Tibial nerve (tissue), 4 donors: ENCODE measurements at regions not wholly inside any gene's neighbourhood (a gene's known extent, or its start where the extent isn't known, plus 50 kb on each side); places are given as distances from the start of the nearest gene placed in this dataset.

Source experiments
- DNase-seq, 2 donors: peaks; one replicate each; pipeline ENCODE4 v3.0.0-alpha.2; 2019; ENCODE audit warnings: low spot score in 2 of 2
- H3K27ac ChIP-seq, 4 donors: fragments of 200-600 bp; sonication (generic) in 3 of 4; one replicate each; pipeline ENCODE4 v1.5.1; 2017 to 2019; ENCODE audit warnings: mild to moderate bottlenecking in 1 of 4
- H3K27me3 ChIP-seq, 2 donors: fragments of 200-600 bp; sonication (generic) in 1 of 2; one replicate each; pipeline versions ENCODE4 v1.5.1 to v1.6.0; 2017 to 2019
- H3K36me3 ChIP-seq, 3 donors: fragments of 200-600 bp; sonication (generic); one replicate each; pipeline ENCODE4 v1.5.1; 2018 to 2019
- H3K4me1 ChIP-seq, 4 donors: fragments of 200-600 bp; sonication (generic) in 3 of 4; one replicate each; pipeline ENCODE4 v1.5.1; 2017 to 2019
- H3K4me3 ChIP-seq, 4 donors: fragments of 200-600 bp; sonication (generic) in 3 of 4; one replicate each; pipeline ENCODE4 v1.5.1; 2017 to 2019; ENCODE audit warnings: mild to moderate bottlenecking in 1 of 4, moderate library complexity in 1 of 4
- H3K9me3 ChIP-seq, 4 donors: fragments of 200-600 bp; sonication (generic) in 3 of 4; one replicate each; pipeline ENCODE4 v1.5.1; 2017 to 2019
- EP300 ChIP-seq, 2 donors: sonication (generic); formaldehyde crosslinking; IDR thresholded peaks; one replicate each; pipeline ENCODE4 v1.6.1; 2017; ENCODE audit warnings: antibody characterized with exemption in 2 of 2, mild to moderate bottlenecking in 1 of 2
- POLR2A ChIP-seq, 2 donors: fragments of 450-650 bp; IDR thresholded peaks; one replicate each; pipeline ENCODE4 v1.6.1; 2017; ENCODE audit warnings: antibody characterized with exemption in 2 of 2, mild to moderate bottlenecking in 2 of 2, moderate library complexity in 2 of 2
- WGBS, 2 donors: methylation state at CpG; one replicate each; pipeline ENCODE4 v1.1.5; 2018; 5-methylcytosine and 5-hydroxymethylcytosine counted together
- TF ChIP-seq, protein P1 (sequence below), 5 experiments: fragments of 200-600 bp in 3 of 5; fragments of 450-650 bp in 2 of 5; sonication (generic) in 3 of 5; IDR thresholded peaks; one replicate each; pipeline ENCODE4 v1.5.1; 2016 to 2019; ENCODE audit warnings: antibody characterized with exemption in 5 of 5, mild to moderate bottlenecking in 3 of 5, moderate library complexity in 2 of 5

DNA sequence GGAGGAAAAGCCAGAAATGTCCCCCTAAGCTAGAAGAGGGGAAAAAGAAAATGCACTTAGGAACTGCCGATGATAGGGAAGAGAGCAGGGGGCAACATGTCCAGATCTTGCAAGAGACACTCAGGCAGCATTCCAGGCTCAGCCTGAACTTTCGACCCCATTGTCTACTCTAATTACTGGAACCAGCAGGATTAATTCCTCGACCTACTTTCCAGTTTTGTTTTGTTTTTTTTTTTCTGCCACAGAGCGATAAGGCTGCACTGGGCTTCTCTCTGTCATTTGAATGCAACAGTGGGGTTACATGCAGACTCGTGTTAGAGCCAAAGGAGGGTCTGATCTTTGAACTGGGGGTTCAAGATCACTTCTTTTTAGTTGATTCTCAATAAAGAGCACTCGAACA lies 68.7 kb upstream of the MED13L start:
- no peaks in the 10 kb centered on the region for H3K27me3 ChIP-seq
- no peaks in the 10 kb centered on the region for H3K36me3 ChIP-seq
- TF ChIP-seq POLR2A (IDR thresholded peaks at IDR 0.05): no peak
- TF ChIP-seq, protein P1, sequence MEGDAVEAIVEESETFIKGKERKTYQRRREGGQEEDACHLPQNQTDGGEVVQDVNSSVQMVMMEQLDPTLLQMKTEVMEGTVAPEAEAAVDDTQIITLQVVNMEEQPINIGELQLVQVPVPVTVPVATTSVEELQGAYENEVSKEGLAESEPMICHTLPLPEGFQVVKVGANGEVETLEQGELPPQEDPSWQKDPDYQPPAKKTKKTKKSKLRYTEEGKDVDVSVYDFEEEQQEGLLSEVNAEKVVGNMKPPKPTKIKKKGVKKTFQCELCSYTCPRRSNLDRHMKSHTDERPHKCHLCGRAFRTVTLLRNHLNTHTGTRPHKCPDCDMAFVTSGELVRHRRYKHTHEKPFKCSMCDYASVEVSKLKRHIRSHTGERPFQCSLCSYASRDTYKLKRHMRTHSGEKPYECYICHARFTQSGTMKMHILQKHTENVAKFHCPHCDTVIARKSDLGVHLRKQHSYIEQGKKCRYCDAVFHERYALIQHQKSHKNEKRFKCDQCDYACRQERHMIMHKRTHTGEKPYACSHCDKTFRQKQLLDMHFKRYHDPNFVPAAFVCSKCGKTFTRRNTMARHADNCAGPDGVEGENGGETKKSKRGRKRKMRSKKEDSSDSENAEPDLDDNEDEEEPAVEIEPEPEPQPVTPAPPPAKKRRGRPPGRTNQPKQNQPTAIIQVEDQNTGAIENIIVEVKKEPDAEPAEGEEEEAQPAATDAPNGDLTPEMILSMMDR (IDR thresholded peaks at IDR 0.05): no peak
- no peak for TF ChIP-seq EP300 (IDR thresholded peaks at IDR 0.05)
- no peak overlapping the region for H3K27ac ChIP-seq
- DNase-seq: no peak
- H3K4me1 ChIP-seq: peaks cover 0 to 12% (median 0%) of the 10 kb centered on the region in 4 donors
- H3K4me3 ChIP-seq: no peak overlapping the region
- H3K9me3 ChIP-seq: no peaks in the 10 kb centered on the region
- WGBS, 2 donors: 17 to 30% methylated on average over 6 of the region's 6 CpGs

DNA sequence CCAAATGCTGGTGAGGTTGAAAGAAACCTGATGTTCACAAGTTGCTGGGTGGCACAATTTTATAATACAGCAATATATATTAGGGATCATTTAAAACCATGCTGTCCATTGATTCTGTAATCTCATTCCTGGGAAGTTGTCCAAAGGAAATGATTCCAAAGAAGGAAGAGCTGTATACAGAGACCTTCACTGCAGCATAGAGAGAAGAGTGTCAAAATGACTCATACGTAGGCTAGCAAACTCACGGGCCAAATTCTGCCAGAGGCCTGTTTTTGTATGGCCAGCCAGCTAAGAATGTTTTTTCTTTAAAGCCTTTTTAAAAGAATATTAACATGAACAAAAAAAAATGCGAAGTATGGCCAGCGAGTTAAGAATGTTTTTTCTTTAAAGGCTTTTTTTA lies 69.2 kb upstream of the MED13L start:
- no peak for DNase-seq
- H3K27ac ChIP-seq: no peak overlapping the region
- no peak overlapping the region for H3K4me3 ChIP-seq
- no peaks in the 10 kb centered on the region for H3K9me3 ChIP-seq
- H3K4me1 ChIP-seq: peaks cover 0 to 12% (median 0%) of the 10 kb centered on the region in 4 donors
- TF ChIP-seq POLR2A (IDR thresholded peaks at IDR 0.05) (no peak), EP300 (IDR thresholded peaks at IDR 0.05) (no peak)
- TF ChIP-seq, protein P1 (IDR thresholded peaks at IDR 0.05): no peak
- 12 to 20% methylated on average over 4 of the region's 4 CpGs for WGBS, 2 donors
- H3K36me3 ChIP-seq: no peaks in the 10 kb centered on the region
- H3K27me3 ChIP-seq: no peaks in the 10 kb centered on the region

DNA sequence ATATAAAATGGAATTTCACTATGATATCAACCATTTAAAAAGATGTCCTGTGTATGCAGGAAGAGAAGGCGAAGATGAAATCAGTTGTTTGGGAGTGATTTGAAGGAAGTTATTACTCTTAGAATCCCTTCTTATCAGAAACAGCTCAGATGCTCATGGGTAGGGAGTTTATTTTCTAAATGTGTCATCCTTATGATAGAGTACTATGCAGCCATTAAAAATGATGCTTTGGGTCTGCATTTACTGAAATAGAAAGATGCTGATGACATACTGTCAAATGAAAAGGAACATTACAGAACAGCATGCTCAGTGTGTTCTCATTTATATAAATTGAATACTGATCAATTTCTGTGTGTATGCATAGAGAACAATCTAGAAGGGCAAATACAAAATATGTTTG lies 69.8 kb upstream of the MED13L start:
- Histone ChIP-seq H3K27ac (no peak overlapping the region), H3K27me3 (no peaks in the 10 kb centered on the region), H3K9me3 (no peaks in the 10 kb centered on the region), H3K36me3 (no peaks in the 10 kb centered on the region), H3K4me1 (peaks cover 0 to 12% (median 0%) of the 10 kb centered on the region in 4 donors), H3K4me3 (no peak overlapping the region)
- no peak for DNase-seq
- TF ChIP-seq, protein P1 (IDR thresholded peaks at IDR 0.05): no peak
- no peak for TF ChIP-seq POLR2A (IDR thresholded peaks at IDR 0.05)
- no peak for TF ChIP-seq EP300 (IDR thresholded peaks at IDR 0.05)
- WGBS, 2 donors: 90% methylated on average over 1 of the region's 1 CpG

DNA sequence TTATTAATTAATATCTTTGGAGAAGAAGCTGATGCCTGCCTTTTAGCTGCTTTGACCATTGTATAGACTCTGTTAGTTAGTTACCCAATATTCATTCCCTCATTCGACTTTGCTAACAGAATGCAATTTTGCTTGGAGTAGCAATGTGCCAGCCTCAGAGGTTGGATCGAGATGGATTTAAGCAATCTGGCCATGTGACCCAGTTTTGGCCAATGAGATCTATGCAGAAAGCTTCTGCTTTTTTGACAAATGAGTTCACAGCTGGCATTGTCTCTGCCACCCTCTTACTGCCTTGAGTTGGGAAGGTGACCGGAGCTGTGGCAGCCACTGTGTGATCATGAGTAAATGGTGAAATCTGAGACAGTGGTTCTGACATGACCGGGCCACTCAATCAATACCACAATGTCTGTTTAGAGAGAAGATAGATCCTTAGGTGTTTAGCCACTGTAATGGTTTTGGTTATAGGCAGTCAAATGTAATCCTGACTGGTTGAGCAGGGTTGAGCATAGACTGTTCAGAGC lies 74.9 kb upstream of the MED13L start:
- no peaks in the 10 kb centered on the region for H3K27me3 ChIP-seq
- H3K4me1 ChIP-seq: no peaks in the 10 kb centered on the region
- no peak for DNase-seq
- no peak for TF ChIP-seq EP300 (IDR thresholded peaks at IDR 0.05)
- no peak for TF ChIP-seq POLR2A (IDR thresholded peaks at IDR 0.05)
- TF ChIP-seq, protein P1 (IDR thresholded peaks at IDR 0.05): no peak
- 96 to 97% methylated on average over 4 of the region's 4 CpGs for WGBS, 2 donors
- no peak overlapping the region for H3K27ac ChIP-seq
- H3K36me3 ChIP-seq: no peaks in the 10 kb centered on the region
- no peak overlapping the region for H3K4me3 ChIP-seq
- H3K9me3 ChIP-seq: no peaks in the 10 kb centered on the region

DNA sequence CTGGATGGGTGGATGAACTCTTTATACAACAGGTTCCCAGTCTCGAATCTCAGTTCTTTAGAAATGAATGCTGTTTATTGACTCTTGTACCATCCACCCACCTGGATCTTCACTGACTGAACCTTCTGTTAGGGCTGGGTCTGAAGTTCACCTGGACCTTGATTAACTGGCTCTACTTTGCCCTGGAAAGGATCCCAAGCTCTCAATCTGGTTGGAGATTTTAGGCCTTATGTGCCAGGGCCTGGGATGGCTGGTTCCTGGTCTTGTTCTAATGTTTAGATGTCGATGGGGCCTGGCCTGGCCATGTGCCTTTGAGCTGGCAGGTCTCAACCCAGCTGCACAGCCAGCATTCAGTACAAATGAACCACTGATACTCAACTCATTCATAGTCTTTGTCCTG lies 76.5 kb upstream of the MED13L start:
- Histone ChIP-seq H3K36me3 (no peaks in the 10 kb centered on the region), H3K27me3 (no peaks in the 10 kb centered on the region), H3K4me1 (peaks cover 0 to 9% (median 0%) of the 10 kb centered on the region in 4 donors), H3K9me3 (no peaks in the 10 kb centered on the region), H3K27ac (no peak overlapping the region), H3K4me3 (no peak overlapping the region)
- no peak for DNase-seq
- TF ChIP-seq EP300 (IDR thresholded peaks at IDR 0.05) (no peak), POLR2A (IDR thresholded peaks at IDR 0.05) (no peak)
- TF ChIP-seq, protein P1 (IDR thresholded peaks at IDR 0.05): no peak
- WGBS, 2 donors: 88 to 91% methylated on average over 2 of the region's 2 CpGs
